AG09309 (cell line): ENCODE measurements at regions not wholly inside any gene's neighbourhood (a gene's known extent, or its start where the extent isn't known, plus 50 kb on each side); places are given as distances from the start of the nearest gene placed in this dataset.

Experiments used
- DNase-seq: peaks from one replicate; pipeline ENCODE4 v3.0.0-alpha.2; 2010; ENCODE audit warnings: low read depth
- H3K4me3 ChIP-seq: 2 replicates; pipeline ENCODE4 v1.5.1; 2011; ENCODE audit warnings: mild to moderate bottlenecking, low read depth, low read length, moderate library complexity; ENCODE audit not compliant: control insufficient read depth
- TF ChIP-seq, protein P1 (sequence below): IDR thresholded peaks from 2 replicates; pipeline ENCODE4 v1.5.1; 2011; ENCODE audit warnings: mild to moderate bottlenecking, low read depth, low read length, inconsistent platforms; ENCODE audit not compliant: insufficient read depth, control insufficient read depth; ENCODE audit errors: missing control alignments

DNA sequence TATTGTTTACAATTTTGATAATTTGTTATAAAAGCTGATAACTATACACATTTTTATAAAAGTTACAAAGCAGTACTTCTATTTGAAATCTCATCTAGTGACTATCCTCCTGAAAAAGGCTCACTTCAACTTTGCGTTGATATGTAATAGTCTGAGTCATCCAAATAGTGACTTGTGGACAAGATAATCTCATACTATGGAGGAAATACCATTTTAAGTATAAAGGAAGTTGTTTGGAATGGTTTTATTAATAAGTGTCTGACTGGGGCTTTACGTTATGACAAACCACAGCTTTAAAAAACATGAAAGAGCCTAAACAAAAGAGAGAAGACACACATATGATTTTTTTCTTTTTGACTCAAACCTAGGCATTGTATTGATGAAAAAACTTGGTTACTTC lies 272.3 kb upstream of the COL3A1 start:
- no peak for DNase-seq
- TF ChIP-seq, protein P1, sequence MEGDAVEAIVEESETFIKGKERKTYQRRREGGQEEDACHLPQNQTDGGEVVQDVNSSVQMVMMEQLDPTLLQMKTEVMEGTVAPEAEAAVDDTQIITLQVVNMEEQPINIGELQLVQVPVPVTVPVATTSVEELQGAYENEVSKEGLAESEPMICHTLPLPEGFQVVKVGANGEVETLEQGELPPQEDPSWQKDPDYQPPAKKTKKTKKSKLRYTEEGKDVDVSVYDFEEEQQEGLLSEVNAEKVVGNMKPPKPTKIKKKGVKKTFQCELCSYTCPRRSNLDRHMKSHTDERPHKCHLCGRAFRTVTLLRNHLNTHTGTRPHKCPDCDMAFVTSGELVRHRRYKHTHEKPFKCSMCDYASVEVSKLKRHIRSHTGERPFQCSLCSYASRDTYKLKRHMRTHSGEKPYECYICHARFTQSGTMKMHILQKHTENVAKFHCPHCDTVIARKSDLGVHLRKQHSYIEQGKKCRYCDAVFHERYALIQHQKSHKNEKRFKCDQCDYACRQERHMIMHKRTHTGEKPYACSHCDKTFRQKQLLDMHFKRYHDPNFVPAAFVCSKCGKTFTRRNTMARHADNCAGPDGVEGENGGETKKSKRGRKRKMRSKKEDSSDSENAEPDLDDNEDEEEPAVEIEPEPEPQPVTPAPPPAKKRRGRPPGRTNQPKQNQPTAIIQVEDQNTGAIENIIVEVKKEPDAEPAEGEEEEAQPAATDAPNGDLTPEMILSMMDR: no peak
- no peak overlapping the region for H3K4me3 ChIP-seq

DNA sequence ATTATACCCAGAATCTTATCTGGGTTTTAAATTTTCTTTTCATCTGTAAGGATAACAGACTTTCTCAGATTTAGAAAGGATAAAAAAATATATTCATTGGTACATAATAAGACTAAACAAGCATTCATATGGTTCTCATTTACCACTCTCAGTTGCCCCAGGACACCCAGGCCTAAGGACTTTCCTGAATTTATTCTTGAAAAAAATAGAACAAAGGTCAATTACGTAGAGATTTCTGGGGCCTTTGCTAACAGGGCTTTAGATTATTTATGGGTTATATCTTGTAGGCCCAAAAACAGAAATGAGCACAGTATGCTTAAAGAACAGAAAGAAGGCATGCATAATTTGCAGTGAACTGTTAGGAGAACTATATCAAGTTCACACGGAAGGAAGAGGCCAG lies 269.0 kb upstream of the COL3A1 start:
- TF ChIP-seq, protein P1: no peak
- H3K4me3 ChIP-seq: no peak overlapping the region
- no peak for DNase-seq

DNA sequence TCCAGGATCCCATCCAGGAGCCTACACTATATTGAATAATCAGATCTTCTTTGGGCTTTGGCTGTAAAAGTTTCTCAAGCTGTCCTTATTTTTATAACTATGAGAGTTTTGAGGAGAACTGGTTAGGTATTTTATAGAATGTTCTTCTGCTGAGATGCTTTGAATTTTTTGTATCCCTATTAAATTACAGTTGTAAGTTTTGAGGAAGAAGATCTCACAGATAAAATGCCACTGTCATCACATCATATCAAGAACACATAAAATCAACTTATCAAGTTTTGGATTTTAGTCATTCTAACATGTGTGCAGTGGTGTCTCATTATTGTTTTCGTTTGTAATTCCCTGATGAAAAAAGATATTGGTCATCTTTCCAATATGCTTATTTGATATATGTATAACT lies 260.2 kb upstream of the COL3A1 start:
- no peak for DNase-seq
- H3K4me3 ChIP-seq: no peak overlapping the region
- TF ChIP-seq, protein P1: no peak

DNA sequence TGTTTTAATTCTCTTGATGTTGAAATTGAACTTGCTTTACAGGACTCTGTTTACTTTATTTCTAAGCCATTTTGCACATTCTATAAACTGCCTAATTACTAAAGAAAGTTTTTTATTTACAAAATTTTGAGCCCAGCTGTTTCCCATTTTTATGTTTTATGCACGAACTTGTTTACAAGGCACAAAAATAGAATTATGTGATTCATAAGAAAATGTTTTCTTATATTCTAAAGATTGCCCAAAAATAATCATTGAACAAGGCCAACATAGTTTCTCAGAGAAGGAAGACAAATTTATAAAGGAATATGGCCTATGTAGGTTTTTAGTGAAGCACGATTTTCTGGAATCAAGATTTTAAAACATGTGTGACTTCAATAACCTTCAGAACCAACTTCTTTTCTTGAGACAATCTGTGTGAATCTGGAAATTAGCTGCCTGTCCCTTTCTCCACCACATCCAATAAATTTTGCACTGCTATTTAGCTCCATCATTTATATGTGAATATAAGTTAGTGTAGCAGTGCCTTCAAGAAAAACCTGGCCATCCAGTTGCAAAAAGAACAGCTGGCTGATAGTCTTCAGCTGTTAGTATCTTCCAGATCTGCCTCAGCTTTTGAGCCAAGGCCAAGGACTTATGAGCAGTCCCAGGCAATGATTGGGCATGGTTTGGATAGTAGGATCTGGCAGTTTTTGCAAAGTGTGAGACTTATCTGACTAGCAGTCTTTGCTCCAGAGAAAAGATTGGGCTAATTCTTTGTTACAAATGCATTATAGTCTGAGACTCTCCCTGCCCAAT lies 253.2 kb upstream of the COL3A1 start:
- TF ChIP-seq, protein P1: no peak
- H3K4me3 ChIP-seq: no peak overlapping the region
- no peak for DNase-seq

DNA sequence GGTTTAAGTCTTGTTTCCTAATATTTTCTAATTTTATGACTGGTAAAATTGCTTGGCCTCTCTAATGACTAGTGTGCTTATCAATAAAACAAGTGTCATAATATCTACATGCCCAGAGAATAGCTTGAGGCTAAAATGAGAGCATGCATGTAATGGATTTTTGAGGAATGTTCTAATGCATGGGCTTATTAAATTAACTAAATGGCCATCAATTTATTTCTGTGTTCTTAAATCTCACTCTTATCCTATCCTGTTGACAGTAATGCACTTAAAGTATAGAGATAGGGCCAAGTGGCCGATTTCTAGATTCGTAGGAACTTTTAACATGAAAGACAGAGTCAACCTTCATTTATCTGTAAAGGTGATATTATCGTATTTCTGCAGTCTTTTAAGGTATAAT lies 252.4 kb upstream of the COL3A1 start:
- no peak for DNase-seq
- TF ChIP-seq, protein P1: no peak
- no peak overlapping the region for H3K4me3 ChIP-seq

DNA sequence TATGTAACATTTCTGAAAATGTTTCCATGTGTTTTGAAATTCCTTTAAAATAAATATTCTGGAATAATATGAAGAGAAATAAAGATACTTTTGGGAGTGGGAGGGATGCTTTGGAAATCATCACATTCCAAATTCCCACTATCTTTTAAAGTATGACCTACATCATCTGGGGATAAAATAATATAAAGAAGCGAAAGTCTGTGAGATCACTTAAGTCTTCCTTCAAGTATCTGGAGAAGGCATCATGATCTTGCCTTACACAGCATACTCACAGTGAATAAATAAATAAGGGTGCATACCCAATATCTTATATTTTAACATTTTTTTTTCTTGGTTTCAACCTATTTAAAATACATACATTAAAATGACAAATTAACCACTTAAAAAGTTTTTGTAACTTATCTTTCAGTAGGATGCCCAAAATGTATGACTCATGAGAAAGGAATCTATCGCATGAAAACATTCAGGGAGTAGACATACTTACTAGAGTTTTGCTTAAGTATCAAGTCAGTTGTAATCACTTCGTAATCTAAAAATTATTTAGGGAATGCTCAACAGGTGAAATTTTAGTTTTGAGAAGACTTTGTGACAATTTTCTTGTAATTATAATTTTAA lies 248.3 kb upstream of the COL3A1 start:
- H3K4me3 ChIP-seq: no peak overlapping the region
- peak; percentile 21 for DNase-seq
- TF ChIP-seq, protein P1: no peak
